ENCODE measurements at regions not wholly inside any gene's neighbourhood (a gene's known extent, or its start where the extent isn't known, plus 50 kb on each side); places are given as distances from the start of the nearest gene placed in this dataset.

DNA sequence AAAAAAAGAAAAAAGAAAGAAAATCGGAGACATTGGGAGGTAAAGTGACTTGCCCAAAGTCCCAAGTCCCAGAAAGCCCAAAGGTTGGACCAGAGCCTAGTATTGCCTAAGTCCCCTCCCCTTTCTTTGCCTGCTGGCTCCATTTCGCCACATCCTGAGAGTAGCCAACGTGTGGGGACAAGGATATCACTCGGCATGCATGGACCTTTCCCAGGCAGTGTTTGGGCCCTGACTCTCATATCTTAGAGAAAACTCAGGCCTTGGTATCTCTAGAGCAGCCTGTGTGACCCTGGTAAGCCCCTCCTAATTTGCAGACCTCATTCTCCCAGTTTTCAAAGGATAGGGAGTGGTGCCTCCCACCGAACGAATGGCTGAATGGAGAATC lies 294.2 kb upstream of the ZMIZ1 start:
- DNase-seq (ENCODE audit: low read depth in 2 of 3, low spot score in 1 of 3), result no peak

DNA sequence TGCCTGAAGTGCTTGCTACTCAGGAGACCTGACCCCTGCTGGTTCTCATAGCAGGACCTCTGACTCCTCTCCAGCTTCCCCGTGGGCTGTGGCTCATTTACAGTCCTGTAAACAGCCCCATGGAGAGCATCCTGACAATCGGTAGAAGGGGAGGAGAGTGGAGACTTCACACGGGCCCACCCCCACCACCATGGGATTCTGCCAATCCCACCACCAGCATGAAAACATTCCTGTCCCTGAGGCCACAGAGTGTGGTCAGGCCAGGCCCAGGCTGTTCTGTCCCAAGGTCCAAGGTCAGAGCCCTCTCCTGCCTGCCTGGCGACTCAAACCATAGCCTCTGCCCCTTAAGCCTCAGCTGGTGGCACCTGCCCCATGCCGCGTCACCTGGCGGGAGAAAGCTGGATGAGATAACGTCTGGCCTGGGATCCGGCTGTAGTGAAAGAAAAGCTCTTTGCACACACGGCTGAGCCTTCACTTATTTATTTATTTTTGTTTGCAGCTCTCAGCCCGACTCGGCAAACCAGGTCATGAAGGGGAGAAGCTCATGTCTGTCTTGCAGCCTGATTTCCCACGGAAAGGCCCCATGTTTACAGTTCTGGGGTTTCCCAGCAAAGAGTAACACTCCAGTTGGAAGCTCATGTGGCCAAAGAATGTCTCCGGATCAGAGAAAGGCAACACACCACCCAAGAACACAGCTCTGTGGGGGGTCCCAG lies 293.6 kb upstream of the ZMIZ1 start:
- no peak for DNase-seq (ENCODE audit: low read depth in 2 of 3, low spot score in 1 of 3)

- DNase-seq (ENCODE audit: low read depth in 2 of 3, low spot score in 1 of 3), result no peak
These were observed 292.9 kb upstream of the ZMIZ1 start for GRCh38 chr10:78775891-78776290.

DNA sequence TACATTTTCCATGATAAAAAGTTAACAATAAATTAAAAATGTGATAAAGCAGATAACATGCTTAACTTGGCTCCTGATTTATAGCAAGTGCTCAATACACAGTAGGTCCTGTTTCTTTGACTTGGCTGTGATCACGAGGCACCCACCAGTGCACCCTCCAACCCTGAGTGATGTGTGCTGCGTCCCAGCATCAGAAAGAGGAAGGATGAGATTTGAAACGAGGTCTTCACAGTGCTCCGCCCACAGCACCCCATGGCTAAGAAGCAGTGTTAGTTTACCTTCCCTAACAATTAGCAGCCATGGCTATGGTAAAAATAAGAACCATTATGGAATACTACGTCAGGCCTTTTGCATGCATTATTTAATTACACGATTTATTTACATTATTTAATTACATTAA lies 292.0 kb upstream of the ZMIZ1 start:
- DNase-seq (ENCODE audit: low read depth in 2 of 3, low spot score in 1 of 3), result no peak

GRCh38 chr10:78777466-78777865 lies 291.3 kb upstream of the ZMIZ1 start:
- no peak for DNase-seq (ENCODE audit: low read depth in 2 of 3, low spot score in 1 of 3)

DNA sequence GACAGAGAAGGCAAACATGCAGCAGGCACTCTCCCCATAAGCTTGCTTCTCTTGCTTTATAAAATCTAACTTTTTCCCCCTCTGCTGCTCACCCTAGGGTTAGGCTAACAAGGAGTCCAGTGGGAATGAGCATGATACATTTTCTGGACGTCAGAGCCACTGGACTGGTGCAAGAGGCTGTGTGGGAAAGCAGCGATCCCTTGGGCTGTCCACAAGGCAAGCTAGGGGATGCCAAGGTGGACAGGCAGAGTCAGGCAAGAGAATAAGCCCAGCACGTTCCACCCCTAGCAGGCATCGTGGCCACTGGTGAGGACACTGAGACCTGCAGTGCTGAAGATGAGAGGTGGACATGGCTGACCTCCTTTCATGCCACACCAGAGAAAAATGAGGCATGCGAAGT lies 290.9 kb upstream of the ZMIZ1 start:
- no peak for DNase-seq (ENCODE audit: low read depth in 2 of 3, low spot score in 1 of 3)

DNA sequence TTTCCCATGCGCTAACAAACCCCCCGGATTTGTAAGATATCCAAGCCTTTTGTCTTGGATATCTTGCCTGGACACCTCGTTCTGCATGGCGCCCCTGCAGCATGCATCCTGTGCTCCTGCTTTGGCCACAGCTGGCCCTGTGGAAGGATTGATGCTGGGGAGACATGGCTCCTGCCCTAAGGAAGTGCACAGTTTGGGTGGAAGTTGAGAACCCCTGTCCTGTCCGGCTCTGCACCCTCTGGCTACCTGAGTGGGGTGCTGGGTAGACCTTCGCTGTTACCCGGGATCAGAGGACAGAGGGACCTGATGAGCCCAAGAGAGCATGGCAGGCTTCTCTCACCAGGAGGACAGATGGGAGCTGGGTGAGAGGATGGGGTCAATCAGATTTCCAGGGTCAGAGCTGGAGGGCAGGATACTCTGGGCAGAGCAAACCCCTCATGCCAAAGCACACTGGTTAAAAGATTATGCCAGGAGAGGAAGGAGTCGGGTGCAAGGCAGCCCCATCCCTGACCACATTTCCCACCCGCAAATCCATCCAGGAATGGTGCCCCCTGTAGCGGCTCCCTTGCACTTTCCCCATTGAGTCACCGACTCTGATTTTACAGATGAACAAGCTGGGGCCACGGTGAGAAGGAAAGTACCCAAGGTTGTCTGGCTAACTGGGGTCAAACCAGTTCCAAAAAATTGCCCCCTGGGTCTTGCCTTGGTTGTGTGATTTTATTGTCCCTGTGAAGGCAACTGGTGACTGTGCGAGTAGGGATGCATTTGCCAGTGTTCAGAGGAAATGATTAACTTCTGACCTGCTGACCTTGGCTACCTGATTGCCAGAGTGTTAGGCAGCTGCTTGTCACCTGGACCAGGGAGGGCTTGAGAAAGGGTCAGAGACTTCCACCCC lies 290.1 kb upstream of the ZMIZ1 start:
- no peak for DNase-seq (ENCODE audit: low read depth in 2 of 3, low spot score in 1 of 3)

GRCh38 chr10:78779339-78779955 lies 289.3 kb upstream of the ZMIZ1 start:
- no peak for DNase-seq (ENCODE audit: low read depth in 2 of 3, low spot score in 1 of 3)

- no peak for DNase-seq (ENCODE audit: low read depth in 2 of 3, low spot score in 1 of 3)
These were observed 288.2 kb upstream of the ZMIZ1 start for GRCh38 chr10:78780551-78780961.

- DNase-seq (ENCODE audit: low read depth in 2 of 3, low spot score in 1 of 3), result no peak
These were observed 287.4 kb upstream of the ZMIZ1 start for GRCh38 chr10:78781251-78781913.

GRCh38 chr10:78781991-78782390 lies 286.8 kb upstream of the ZMIZ1 start:
- DNase-seq (ENCODE audit: low read depth in 2 of 3, low spot score in 1 of 3), result no peak

DNA sequence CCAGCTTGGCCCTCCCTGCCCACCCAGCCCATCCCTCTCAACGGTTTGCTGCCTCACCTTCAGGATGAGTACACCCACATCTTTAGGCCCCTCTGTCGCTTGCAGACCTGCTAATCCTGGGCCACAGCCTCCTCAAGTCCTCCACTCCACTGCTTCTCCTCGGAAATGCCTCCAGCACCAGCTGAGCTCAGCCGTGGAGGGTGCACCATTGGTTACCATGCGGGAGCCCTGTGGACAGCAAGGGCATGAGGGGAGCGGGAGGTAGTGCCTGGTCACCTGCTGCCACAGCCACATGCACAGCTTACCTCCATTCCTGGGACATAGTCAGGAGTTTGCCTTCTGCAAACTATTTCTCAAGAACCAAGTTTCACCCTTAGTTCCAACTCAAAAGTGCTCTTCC lies 286.3 kb upstream of the ZMIZ1 start:
- DNase-seq (ENCODE audit: low read depth in 2 of 3, low spot score in 1 of 3), result no peak

GRCh38 chr10:78783753-78784152 lies 285.0 kb upstream of the ZMIZ1 start:
- no peak for DNase-seq (ENCODE audit: low read depth in 2 of 3, low spot score in 1 of 3)

- DNase-seq (ENCODE audit: low read depth in 2 of 3, low spot score in 1 of 3), result no peak
These were observed 284.2 kb upstream of the ZMIZ1 start for GRCh38 chr10:78784546-78784945.

- no peak for DNase-seq (ENCODE audit: low read depth in 2 of 3, low spot score in 1 of 3)
These were observed 283.7 kb upstream of the ZMIZ1 start for GRCh38 chr10:78785066-78785465.

- no peak for DNase-seq (ENCODE audit: low read depth in 2 of 3, low spot score in 1 of 3)
These were observed 282.8 kb upstream of the ZMIZ1 start for GRCh38 chr10:78785991-78786390.

DNA sequence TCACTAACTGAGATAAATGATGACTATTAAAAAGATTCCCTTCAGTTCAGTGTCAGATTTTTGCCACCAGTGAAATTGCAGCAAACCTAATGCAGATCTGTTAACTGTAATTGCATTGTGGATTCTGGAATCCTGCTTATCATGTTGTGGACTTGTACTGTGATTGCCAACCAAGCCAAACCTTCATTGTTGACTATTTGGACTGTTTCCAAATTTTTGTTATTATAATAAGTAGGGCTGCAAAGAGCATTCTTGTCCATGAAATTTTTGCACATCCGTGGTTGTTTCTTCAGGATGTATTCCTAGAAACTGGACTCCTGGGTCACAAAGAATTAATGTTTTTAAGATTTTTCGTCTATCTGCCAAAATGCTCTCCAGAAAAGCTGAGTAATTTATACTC lies 281.6 kb upstream of the ZMIZ1 start:
- no peak for DNase-seq (ENCODE audit: low read depth in 2 of 3, low spot score in 1 of 3)

DNA sequence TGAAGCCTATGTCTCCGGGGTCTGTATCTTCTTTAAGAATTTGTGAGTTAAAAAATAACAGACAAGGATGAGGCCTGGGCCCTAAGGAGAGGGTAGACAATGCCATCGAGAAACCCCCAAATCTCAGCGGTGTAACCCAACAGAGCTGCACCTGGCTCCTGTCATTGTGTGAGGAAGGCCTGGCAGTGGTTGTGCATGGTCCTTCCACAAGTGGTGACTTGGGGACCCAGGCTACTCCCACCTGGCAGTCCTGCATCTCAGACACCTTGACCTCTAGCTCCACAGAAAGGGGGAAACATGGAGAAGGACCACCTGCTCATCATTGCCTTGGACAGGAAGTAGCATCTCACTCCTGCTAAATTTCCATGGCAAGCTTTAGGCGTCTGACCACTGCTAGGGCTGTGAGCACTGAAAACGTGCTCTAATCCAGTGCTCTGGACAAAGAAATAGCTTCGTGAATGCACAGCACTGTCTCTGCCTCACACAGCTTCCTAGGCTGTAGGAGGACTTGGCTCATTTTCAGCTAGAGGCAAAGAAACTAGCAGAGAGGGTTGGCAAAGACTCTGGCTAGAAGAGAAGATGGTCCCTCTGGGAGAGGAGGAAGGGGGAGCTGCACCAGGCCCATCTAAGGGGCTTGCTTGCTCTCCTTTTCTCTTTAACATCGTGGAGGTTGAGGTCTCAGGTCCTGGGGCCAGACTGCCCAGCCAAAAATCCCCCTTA lies 273.9 kb upstream of the ZMIZ1 start:
- DNase-seq (ENCODE audit: low read depth in 2 of 3, low spot score in 1 of 3), result no peak

DNA sequence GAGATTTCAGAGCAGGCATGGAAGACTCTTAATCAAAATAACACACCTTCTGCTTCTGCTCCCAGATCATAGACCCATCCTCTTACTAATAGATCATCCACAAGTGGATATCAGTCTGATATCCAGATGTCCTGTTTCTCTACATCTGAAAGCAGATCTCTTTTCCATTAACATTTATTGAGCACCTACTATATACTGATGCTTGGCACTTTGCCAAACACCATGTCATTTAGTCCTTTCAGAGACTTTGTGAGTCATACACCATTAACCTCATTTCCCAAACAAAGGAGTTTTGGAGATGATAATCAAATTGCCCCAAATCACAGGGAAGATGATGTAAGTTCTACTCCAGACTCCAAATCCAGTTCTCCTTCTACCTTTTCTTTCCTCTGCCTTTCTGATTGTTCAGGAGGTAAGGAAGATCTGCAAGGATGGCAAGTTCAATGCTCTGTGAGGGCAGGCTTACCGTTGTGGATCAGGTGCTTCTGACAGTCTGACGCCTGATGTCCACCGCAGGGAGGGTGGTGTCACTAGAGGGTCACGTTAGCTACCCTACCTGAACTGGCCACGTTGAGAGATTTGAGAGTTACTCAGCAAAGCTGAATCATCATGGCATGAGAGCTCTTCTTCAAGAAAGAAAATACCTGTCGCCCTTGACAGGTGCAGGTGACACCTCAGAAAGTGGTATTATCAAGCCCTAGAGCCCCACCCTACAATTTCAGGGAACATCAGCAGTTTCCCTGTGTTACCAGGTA lies 269.6 kb upstream of the ZMIZ1 start:
- DNase-seq (ENCODE audit: low read depth in 2 of 3, low spot score in 1 of 3), result no peak

DNA sequence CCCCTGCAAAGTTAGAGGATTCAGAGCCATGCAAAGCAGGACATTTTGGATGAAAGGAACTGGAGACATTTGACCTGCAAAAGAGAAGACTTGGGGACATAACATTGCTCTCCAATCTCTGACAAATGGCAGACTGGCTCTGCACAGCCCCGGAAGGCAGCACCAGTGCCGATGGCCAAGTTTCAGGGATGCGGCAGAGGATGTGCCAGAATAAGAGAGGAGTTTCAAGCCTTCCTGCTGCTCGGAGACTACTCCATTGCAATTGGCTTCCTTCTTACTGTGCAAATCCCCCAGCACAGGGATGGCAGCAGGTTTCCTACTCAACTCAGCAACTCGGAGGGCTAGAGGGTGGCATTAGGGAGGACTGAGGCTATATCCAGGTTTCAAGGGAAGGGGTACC lies 268.8 kb upstream of the ZMIZ1 start:
- DNase-seq (ENCODE audit: low read depth in 2 of 3, low spot score in 1 of 3), result no peak

Data from stimulated activated CD4-positive, alpha-beta T cell treated with anti-CD3 and anti-CD28 coated beads, Interleukin-12 subunit alpha, Interleukin-12 subunit beta, amount 100 ng/mL, for 48 hours (primary cell).